ENCODE measurements at regions not wholly inside any gene's neighbourhood (a gene's known extent, or its start where the extent isn't known, plus 50 kb on each side); places are given as distances from the start of the nearest gene placed in this dataset.

- TF ChIP-seq EZH2 (optimal IDR thresholded peaks at IDR 0.05; ENCODE audit: low read depth, low read length) (no peak), CTCF (IDR thresholded peaks at IDR 0.05; ENCODE audit: low read length) (no peak)
Observed at GRCh38 chr3:104412608-104413580, 953.8 kb upstream of the ALCAM start.

Data from MM.1S (cell line).